Neutrophil (primary cell): ENCODE measurements at regions not wholly inside any gene's neighbourhood (a gene's known extent, or its start where the extent isn't known, plus 50 kb on each side); places are given as distances from the start of the nearest gene placed in this dataset.

Experiments used
- H3K27ac ChIP-seq: fragments of 200-600 bp; sonication (generic); 2 replicates; pipeline ENCODE4 v1.5.1; 2016; ENCODE audit warnings: mild to moderate bottlenecking, moderate library complexity
- H3K27me3 ChIP-seq: fragments of 200-600 bp; sonication (generic); 2 replicates; pipeline ENCODE4 v1.6.0; 2016; ENCODE audit warnings: mild to moderate bottlenecking
- H3K36me3 ChIP-seq: fragments of 200-600 bp; sonication (generic); 2 replicates; pipeline ENCODE4 v1.5.1; 2017
- H3K4me1 ChIP-seq, 2 experiments: fragments of 200-600 bp in 1 of 2; sonication (generic) in 1 of 2; 1 replicate in 1 of 2; 2 replicates in 1 of 2; pipeline versions ENCODE4 v1.5.1 to v1.6.1; 2013 to 2016; ENCODE audit warnings: low read depth in 1 of 2, low read length in 1 of 2, mild to moderate bottlenecking in 1 of 2, moderate library complexity in 1 of 2; ENCODE audit not compliant: control insufficient read depth in 1 of 2, insufficient read depth in 1 of 2
- H3K4me3 ChIP-seq, 2 experiments: fragments of 200-600 bp in 1 of 2; sonication (generic) in 1 of 2; 1 replicate in 1 of 2; 2 replicates in 1 of 2; pipeline ENCODE4 v1.5.1; 2013 to 2016; ENCODE audit warnings: low read depth in 1 of 2, low read length in 1 of 2, mild to moderate bottlenecking in 1 of 2, moderate library complexity in 1 of 2
- H3K9me3 ChIP-seq: fragments of 200-600 bp; sonication (generic); 2 replicates; pipeline ENCODE4 v1.5.1; 2016
- TF ChIP-seq, protein P1 (sequence below): fragments of 200-600 bp; sonication (generic); IDR thresholded peaks from 2 replicates; pipeline ENCODE4 v1.5.1; 2016; ENCODE audit warnings: antibody characterized with exemption

DNA sequence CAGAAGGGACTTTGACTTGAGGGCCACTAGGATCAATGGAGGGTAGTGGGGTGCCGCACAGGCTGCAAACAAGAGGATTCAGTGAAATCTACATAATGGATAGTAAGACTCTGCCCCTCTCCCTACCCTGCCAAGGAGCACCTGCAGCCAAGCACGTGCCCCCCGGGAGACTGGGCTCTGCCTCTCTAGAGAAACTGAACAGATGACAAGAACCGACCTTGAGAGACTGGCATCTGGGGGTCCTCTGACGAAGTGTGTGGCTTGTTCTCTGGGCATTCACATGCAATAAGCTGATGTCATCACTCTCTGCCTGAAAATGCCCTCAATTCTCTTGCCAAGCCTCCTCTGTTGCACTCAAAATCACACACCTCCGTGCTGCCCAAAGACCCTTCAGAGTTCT lies 132.3 kb downstream of the FAM43A start:
- H3K4me3 ChIP-seq: no peak overlapping the region
- no peaks in the 10 kb centered on the region for H3K27me3 ChIP-seq
- TF ChIP-seq, protein P1, sequence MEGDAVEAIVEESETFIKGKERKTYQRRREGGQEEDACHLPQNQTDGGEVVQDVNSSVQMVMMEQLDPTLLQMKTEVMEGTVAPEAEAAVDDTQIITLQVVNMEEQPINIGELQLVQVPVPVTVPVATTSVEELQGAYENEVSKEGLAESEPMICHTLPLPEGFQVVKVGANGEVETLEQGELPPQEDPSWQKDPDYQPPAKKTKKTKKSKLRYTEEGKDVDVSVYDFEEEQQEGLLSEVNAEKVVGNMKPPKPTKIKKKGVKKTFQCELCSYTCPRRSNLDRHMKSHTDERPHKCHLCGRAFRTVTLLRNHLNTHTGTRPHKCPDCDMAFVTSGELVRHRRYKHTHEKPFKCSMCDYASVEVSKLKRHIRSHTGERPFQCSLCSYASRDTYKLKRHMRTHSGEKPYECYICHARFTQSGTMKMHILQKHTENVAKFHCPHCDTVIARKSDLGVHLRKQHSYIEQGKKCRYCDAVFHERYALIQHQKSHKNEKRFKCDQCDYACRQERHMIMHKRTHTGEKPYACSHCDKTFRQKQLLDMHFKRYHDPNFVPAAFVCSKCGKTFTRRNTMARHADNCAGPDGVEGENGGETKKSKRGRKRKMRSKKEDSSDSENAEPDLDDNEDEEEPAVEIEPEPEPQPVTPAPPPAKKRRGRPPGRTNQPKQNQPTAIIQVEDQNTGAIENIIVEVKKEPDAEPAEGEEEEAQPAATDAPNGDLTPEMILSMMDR: no peak
- H3K9me3 ChIP-seq: no peaks in the 10 kb centered on the region
- H3K4me1 ChIP-seq: no peaks in the 10 kb centered on the region
- no peaks in the 10 kb centered on the region for H3K36me3 ChIP-seq
- H3K27ac ChIP-seq: no peak overlapping the region

DNA sequence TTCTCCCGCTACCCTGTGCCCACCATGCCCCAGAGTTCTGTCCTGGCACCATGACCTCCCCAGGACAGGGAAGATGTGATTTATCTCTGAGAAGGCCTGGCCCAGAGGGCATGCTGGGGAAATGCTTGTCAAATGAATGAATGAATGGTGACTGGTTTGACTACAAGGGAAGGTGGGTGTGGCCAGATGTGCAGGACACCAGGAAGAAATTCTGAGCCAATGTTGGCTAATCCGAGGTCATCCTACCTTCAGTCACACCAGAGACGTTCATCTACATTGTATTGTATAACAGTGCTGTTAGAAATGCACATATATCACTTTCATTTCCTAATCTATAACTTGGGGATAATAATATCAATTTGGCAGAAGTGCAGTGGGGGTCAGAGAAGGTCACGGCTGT lies 138.4 kb downstream of the FAM43A start:
- Histone ChIP-seq H3K9me3 (no peaks in the 10 kb centered on the region), H3K4me1 (no peaks in the 10 kb centered on the region), H3K27ac (no peak overlapping the region), H3K36me3 (no peaks in the 10 kb centered on the region), H3K4me3 (no peak overlapping the region), H3K27me3 (no peaks in the 10 kb centered on the region)
- TF ChIP-seq, protein P1: no peak

DNA sequence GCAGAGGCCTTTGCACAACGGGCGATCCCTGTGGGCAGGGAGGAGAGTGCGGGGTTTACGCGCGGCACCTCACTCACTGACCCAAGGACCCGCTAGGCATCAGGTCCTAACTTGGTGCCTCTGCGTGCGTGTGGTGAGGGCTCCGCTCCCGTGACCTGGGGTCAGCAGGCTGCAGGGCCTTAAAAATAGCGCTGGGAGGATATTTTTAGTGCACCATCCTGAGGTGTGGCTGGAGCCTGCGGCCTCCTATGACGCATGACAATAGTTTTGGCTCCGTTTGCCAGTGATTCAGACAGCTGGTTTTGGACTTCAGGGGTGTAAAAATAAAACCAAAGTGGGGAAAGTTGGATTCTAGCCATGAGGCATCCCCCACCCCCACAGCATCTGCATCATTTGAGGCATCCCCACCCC lies 139.0 kb downstream of the FAM43A start:
- no peaks in the 10 kb centered on the region for H3K36me3 ChIP-seq
- H3K27ac ChIP-seq: no peak overlapping the region
- H3K4me1 ChIP-seq: no peaks in the 10 kb centered on the region
- H3K27me3 ChIP-seq: no peaks in the 10 kb centered on the region
- H3K4me3 ChIP-seq: no peak overlapping the region
- no peaks in the 10 kb centered on the region for H3K9me3 ChIP-seq
- TF ChIP-seq, protein P1: no peak

DNA sequence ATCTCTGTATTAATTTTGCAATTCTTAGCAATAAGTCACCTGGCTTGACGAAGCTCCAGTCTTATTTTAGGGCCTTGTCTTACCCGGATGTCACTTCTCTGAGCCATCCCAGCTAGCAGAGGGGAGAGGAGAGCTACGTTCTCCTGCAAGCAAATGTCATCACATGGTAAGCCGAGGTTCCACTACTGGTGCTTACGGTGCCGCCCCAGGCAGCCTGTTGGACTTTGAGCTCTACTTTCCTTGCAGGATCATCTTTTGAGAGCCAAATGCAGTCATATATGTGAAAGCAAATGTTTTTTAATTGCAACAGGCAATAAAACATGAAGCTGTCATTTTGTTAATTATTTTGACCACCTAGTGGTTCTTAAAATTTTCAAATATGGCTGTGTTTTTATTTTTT lies 140.9 kb downstream of the FAM43A start:
- Histone ChIP-seq H3K27me3 (no peaks in the 10 kb centered on the region), H3K4me3 (no peak overlapping the region), H3K4me1 (no peaks in the 10 kb centered on the region), H3K36me3 (no peaks in the 10 kb centered on the region), H3K27ac (no peak overlapping the region), H3K9me3 (no peaks in the 10 kb centered on the region)
- TF ChIP-seq, protein P1: no peak

DNA sequence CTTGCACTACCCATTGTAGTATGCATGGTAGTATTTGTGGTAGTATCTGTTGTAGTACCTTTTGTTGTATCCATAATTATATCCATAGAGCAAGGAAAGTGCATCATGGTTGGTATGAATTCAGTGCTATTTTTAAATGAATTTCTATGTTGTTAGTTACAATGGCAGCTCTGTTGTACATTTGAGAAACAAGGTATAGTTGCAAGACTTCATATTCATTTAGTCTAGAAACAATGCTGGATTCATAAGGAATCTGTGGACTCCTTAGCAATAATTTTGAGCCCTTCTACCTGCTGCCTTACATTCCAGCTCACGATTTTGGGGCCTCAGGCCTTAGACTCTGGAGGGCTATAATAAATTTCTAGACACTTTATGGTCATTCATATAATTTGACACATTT lies 141.8 kb downstream of the FAM43A start:
- Histone ChIP-seq H3K36me3 (no peaks in the 10 kb centered on the region), H3K4me1 (no peaks in the 10 kb centered on the region), H3K4me3 (no peak overlapping the region), H3K27ac (no peak overlapping the region), H3K9me3 (no peaks in the 10 kb centered on the region), H3K27me3 (no peaks in the 10 kb centered on the region)
- TF ChIP-seq, protein P1: no peak

DNA sequence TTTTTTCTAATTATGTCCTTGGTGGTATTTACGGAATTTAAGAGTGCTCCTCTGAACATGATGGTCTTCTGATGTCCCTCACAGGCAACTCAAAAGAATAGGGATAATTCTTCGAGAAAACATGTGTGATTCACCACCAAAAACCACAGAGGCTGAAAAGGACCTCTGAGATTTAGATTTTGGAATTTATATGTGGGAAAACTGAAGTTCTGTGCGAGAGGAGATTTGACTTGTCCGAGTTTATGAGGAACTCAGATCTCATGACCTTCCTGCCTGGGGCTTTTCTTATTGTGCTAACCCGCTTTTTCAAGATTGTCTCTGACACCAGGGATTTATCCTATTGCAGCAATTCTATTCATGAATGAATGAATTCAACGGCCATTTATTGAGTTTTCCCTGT lies 142.4 kb downstream of the FAM43A start:
- H3K36me3 ChIP-seq: no peaks in the 10 kb centered on the region
- H3K4me1 ChIP-seq: no peaks in the 10 kb centered on the region
- H3K4me3 ChIP-seq: no peak overlapping the region
- no peaks in the 10 kb centered on the region for H3K27me3 ChIP-seq
- TF ChIP-seq, protein P1: no peak
- no peak overlapping the region for H3K27ac ChIP-seq
- no peaks in the 10 kb centered on the region for H3K9me3 ChIP-seq
